GM10266 (cell line): ENCODE measurements at regions not wholly inside any gene's neighbourhood (a gene's known extent, or its start where the extent isn't known, plus 50 kb on each side); places are given as distances from the start of the nearest gene placed in this dataset.
"Not testable (repeated sequence)": the region's sequence is repeated elsewhere in the genome, so short reads cannot be mapped to it uniquely, and the experiment has no call there.

Experiments used
- DNase-seq: peaks from one replicate; pipeline ENCODE4 v3.0.0; 2012; ENCODE audit errors: extremely low spot score
- CTCF ChIP-seq: IDR thresholded peaks from 2 replicates; pipeline ENCODE4 v1.5.1; 2012; ENCODE audit warnings: mild to moderate bottlenecking, low read depth; ENCODE audit not compliant: control insufficient read depth, insufficient read depth; ENCODE audit errors: missing control alignments

- no peak for TF ChIP-seq CTCF
- no peak for DNase-seq
These were observed 347.4 kb upstream of the KLHL29 start for GRCh38 chr2:23037596-23037995.

GRCh38 chr2:23041443-23041842 is 343.5 kb upstream of the KLHL29 start:
- TF ChIP-seq CTCF, result no peak
- no peak for DNase-seq

- DNase-seq, result no peak
- TF ChIP-seq CTCF, result no peak
These were observed 342.6 kb upstream of the KLHL29 start for GRCh38 chr2:23042216-23042906.

GRCh38 chr2:23050388-23050787 is 334.6 kb upstream of the KLHL29 start:
- no peak for TF ChIP-seq CTCF
- no peak for DNase-seq

GRCh38 chr2:23053601-23054000 is 331.4 kb upstream of the KLHL29 start:
- no peak for DNase-seq
- no peak for TF ChIP-seq CTCF

- DNase-seq, result no peak
- TF ChIP-seq CTCF, result no peak
These were observed 329.7 kb upstream of the KLHL29 start for GRCh38 chr2:23055251-23055650.

- DNase-seq, result not testable (repeated sequence)
These were observed 328.1 kb upstream of the KLHL29 start for GRCh38 chr2:23056846-23057245.

GRCh38 chr2:23058435-23058834 is 326.5 kb upstream of the KLHL29 start:
- DNase-seq, result no peak
- TF ChIP-seq CTCF, result no peak
